22Rv1 (cell line): ENCODE measurements at regions not wholly inside any gene's neighbourhood (a gene's known extent, or its start where the extent isn't known, plus 50 kb on each side); places are given as distances from the start of the nearest gene placed in this dataset.

ENCODE experiments used
- CTCF ChIP-seq: fragments of 450-650 bp; IDR thresholded peaks from 2 replicates; pipeline ENCODE4 v1.5.1; 2017; ENCODE audit warnings: mild to moderate bottlenecking
- ZFX ChIP-seq: fragments of 450-650 bp; IDR thresholded peaks from 2 replicates; pipeline ENCODE4 v1.6.1; 2017; ENCODE audit warnings: antibody characterized with exemption, borderline replicate concordance

GRCh38 chr14:61132894-61133293 lies 148.2 kb downstream of the TMEM30B start:
- no peak for TF ChIP-seq CTCF
- no peak for TF ChIP-seq ZFX
